ENCODE measurements at regions not wholly inside any gene's neighbourhood (a gene's known extent, or its start where the extent isn't known, plus 50 kb on each side); places are given as distances from the start of the nearest gene placed in this dataset.

DNA sequence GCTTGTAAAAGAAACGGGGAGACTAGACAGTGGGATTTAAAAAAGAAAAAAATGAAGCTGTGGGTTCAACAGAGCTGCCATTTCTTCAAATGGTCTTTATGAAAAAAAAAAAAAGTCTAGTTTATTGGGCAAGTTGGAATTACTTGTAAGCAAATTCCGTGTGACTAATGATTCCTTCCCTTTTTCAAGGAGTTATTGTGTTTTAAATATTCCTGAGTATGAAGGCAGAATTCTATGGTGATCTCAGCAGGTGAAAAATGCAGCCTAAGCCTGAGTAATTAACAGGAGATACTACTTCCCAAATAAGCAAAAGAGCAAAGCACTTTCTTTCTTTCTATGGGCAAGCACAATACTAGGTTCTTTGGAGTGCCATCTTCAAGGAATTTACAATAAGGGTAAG lies 481.9 kb downstream of the ZNF608 start:
- H2BK15ac ChIP-seq (ENCODE audit: low read depth, low read length): no peak overlapping the region
- no peak overlapping the region for H3K14ac ChIP-seq (ENCODE audit: insufficient read depth, low read length)
- no peak overlapping the region for H2BK5ac ChIP-seq (ENCODE audit: insufficient read length, low read length)
- H3K4me2 ChIP-seq (ENCODE audit: insufficient read depth, insufficient read length, low read length): no peak overlapping the region
- H2AK5ac ChIP-seq (ENCODE audit: insufficient read length, low read length): no peak overlapping the region
- no peaks in the 10 kb centered on the region for H3K79me2 ChIP-seq (ENCODE audit: insufficient read depth, low read length)
- no peak overlapping the region for H3K9ac ChIP-seq (ENCODE audit: extremely low read depth, insufficient read length, low read length)
- H2BK20ac ChIP-seq (ENCODE audit: low read depth, low read length, poor library complexity, severe bottlenecking): no peak overlapping the region
- H3K56ac ChIP-seq (ENCODE audit: insufficient read length, low read depth, low read length): no peak overlapping the region
- Mint-ChIP-seq H3K27ac (no peak overlapping the region), H3K27me3 (ENCODE audit: low read depth) (no peaks in the 10 kb centered on the region; the same call in 1 of the 2 replicates), H3K4me1 (peaks cover 8 to 17% of the 10 kb centered on the region in 2 experiments; a peak in 3 of 4 replicates), H3K36me3 (ENCODE audit: insufficient read depth in 1 of 3, low read depth in 3 of 3) (no peaks in the 10 kb centered on the region; a peak in 3 of 7 replicates), H3K4me3 (no peak overlapping the region), H3K9me3 (peaks cover 0 to 4% of the 10 kb centered on the region in 2 experiments; a peak in 2 of 5 replicates)
- H3K79me1 ChIP-seq (ENCODE audit: insufficient read depth, low read depth, low read length, poor library complexity, severe bottlenecking): no peaks in the 10 kb centered on the region
- H3K4me1 ChIP-seq (ENCODE audit: insufficient read depth, low read length): peaks cover 19% of the 10 kb centered on the region; the same call in 1 of the 2 replicates
- no peaks in the 10 kb centered on the region for H3K9me3 ChIP-seq (ENCODE audit: control insufficient read depth, low read depth, low read length)
- TF ChIP-seq CTCF (conservative IDR thresholded peaks at IDR 0.05): no peak
- no peak overlapping the region for H3K27ac ChIP-seq (ENCODE audit: insufficient read length, low read depth, low read length)
- no peak overlapping the region for H4K91ac ChIP-seq (ENCODE audit: insufficient read length, low read depth, low read length)
- H4K8ac ChIP-seq (replicated peaks; ENCODE audit: insufficient read length, low read depth, low read length): no peak overlapping the region
- DNase-seq: no peak
- no peak overlapping the region for H3K23ac ChIP-seq (ENCODE audit: insufficient read length, low read depth, low read length)
- no peak overlapping the region for H3K4ac ChIP-seq (ENCODE audit: low read depth, low read length)
- WGBS (ENCODE audit: extremely low coverage, insufficient read length, low lambda C conversion rate): no CpG with 5 or more reads among the region's 2 CpGs
- H4K20me1 ChIP-seq (ENCODE audit: control insufficient read depth, insufficient read depth, insufficient read length): no peaks in the 10 kb centered on the region
- H3K18ac ChIP-seq (ENCODE audit: insufficient read length, low read depth, low read length): no peak overlapping the region
- no peak overlapping the region for H3T11ph ChIP-seq (ENCODE audit: low read length)
- no peak overlapping the region for H2BK120ac ChIP-seq (ENCODE audit: low read depth, low read length, poor library complexity, severe bottlenecking)
- no peaks in the 10 kb centered on the region for H3K23me2 ChIP-seq (ENCODE audit: insufficient read length, low read depth, low read length, poor library complexity, severe bottlenecking)
- no peaks in the 10 kb centered on the region for H3K27me3 ChIP-seq (ENCODE audit: insufficient read depth, low read length)
- H4K5ac ChIP-seq (ENCODE audit: insufficient read length, low read depth, low read length): no peak overlapping the region
- H2AFZ ChIP-seq (ENCODE audit: low read length): no peak overlapping the region
- H2BK12ac ChIP-seq (ENCODE audit: insufficient read length, low read depth, low read length): no peak overlapping the region
